GM12878 (cell line): ENCODE measurements at regions not wholly inside any gene's neighbourhood (a gene's known extent, or its start where the extent isn't known, plus 50 kb on each side); places are given as distances from the start of the nearest gene placed in this dataset.

Experiments used
- BCL11A ChIP-seq: IDR thresholded peaks from 2 replicates; pipeline ENCODE4 v1.6.1; 2011; ENCODE audit warnings: low read depth, low read length
- BRCA1 ChIP-seq: IDR thresholded peaks from 2 replicates; pipeline ENCODE4 v1.6.1; 2011; ENCODE audit warnings: low read depth, low read length, improper control_type of control experiment
- ETV6 ChIP-seq, 2 experiments: fragments of 450-650 bp in 1 of 2; IDR thresholded peaks in 1 of 2; conservative IDR thresholded peaks in 1 of 2; 2 replicates each; pipeline ENCODE4 v1.6.1; 2014; ENCODE audit warnings: antibody characterized with exemption in 1 of 2, borderline replicate concordance in 1 of 2, low read depth in 1 of 2, mild to moderate bottlenecking in 1 of 2, moderate library complexity in 1 of 2
- EZH2 ChIP-seq: IDR thresholded peaks from 2 replicates; pipeline ENCODE4 v1.6.1; 2012; ENCODE audit warnings: low read depth, mild to moderate bottlenecking, control low read depth, inconsistent platforms, low read length, borderline replicate concordance; ENCODE audit not compliant: control insufficient read depth
- FOS ChIP-seq: IDR thresholded peaks from 3 replicates; pipeline ENCODE4 v1.6.1; 2011; ENCODE audit warnings: borderline replicate concordance; ENCODE audit not compliant: insufficient read length; ENCODE audit errors: extremely low read depth
- HCFC1 ChIP-seq: fragments of 150-350 bp; IDR thresholded peaks from 2 replicates; pipeline ENCODE4 v1.6.1; 2014; ENCODE audit warnings: low read length
- HDAC6 ChIP-seq: fragments of 200-600 bp; sonication (generic); IDR thresholded peaks from one replicate; pipeline ENCODE4 v1.8.0; 2017; ENCODE audit warnings: antibody characterized with exemption; ENCODE audit not compliant: unreplicated experiment
- HSF1 ChIP-seq: fragments of 150-350 bp; IDR thresholded peaks from 2 replicates; pipeline ENCODE4 v1.6.1; 2014; ENCODE audit warnings: mild to moderate bottlenecking, low read depth, low read length
- IRF4 ChIP-seq: IDR thresholded peaks from 2 replicates; pipeline ENCODE4 v1.6.1; 2011; ENCODE audit warnings: low read depth, low read length
- MYC ChIP-seq: IDR thresholded peaks from 2 replicates; pipeline ENCODE4 v1.6.1; 2011; ENCODE audit warnings: mild to moderate bottlenecking, low read length, moderate library complexity, inconsistent platforms; ENCODE audit not compliant: insufficient read depth, insufficient replicate concordance, insufficient read length, severe bottlenecking
- NFXL1 ChIP-seq: fragments of 450-650 bp; IDR thresholded peaks from 2 replicates; pipeline ENCODE4 v1.6.1; 2017; ENCODE audit warnings: antibody characterized with exemption, mild to moderate bottlenecking, borderline replicate concordance
- NFYB ChIP-seq: IDR thresholded peaks from 2 replicates; pipeline ENCODE4 v1.6.1; 2011; ENCODE audit warnings: low read depth, mild to moderate bottlenecking, low read length, improper control_type of control experiment, moderate library complexity; ENCODE audit not compliant: insufficient read depth
- NKRF ChIP-seq: fragments of 450-650 bp; conservative IDR thresholded peaks from 2 replicates; pipeline ENCODE4 v1.6.1; 2017; ENCODE audit warnings: mild to moderate bottlenecking, moderate library complexity
- PML ChIP-seq: IDR thresholded peaks from 2 replicates; pipeline ENCODE4 v1.6.1; 2012; ENCODE audit warnings: low read length, inconsistent platforms
- RUNX3 ChIP-seq: IDR thresholded peaks from 2 replicates; pipeline ENCODE4 v1.6.1; 2012; ENCODE audit warnings: low read length, inconsistent platforms
- ZNF622 ChIP-seq: fragments of 450-650 bp; IDR thresholded peaks from 2 replicates; pipeline ENCODE4 v1.6.1; 2017; ENCODE audit warnings: mild to moderate bottlenecking, inconsistent platforms
- ZZZ3 ChIP-seq: IDR thresholded peaks from 2 replicates; pipeline ENCODE4 v1.6.1; 2011; ENCODE audit warnings: low read depth; ENCODE audit not compliant: control insufficient read depth, insufficient read length
- TF ChIP-seq, protein P1 (sequence below): fragments of 450-650 bp; IDR thresholded peaks from 2 replicates; pipeline ENCODE4 v1.6.1; 2018; ENCODE audit warnings: mild to moderate bottlenecking, low read depth, moderate library complexity; ENCODE audit not compliant: partially characterized antibody
- TF ChIP-seq, protein P2 (sequence below): fragments of 450-650 bp; IDR thresholded peaks from 2 replicates; pipeline ENCODE4 v1.6.1; 2017; ENCODE audit warnings: mild to moderate bottlenecking
- TF ChIP-seq, protein P3 (sequence below): fragments of 450-650 bp; IDR thresholded peaks from 2 replicates; pipeline ENCODE4 v1.6.1; 2017; ENCODE audit warnings: low read depth, mild to moderate bottlenecking, moderate library complexity

DNA sequence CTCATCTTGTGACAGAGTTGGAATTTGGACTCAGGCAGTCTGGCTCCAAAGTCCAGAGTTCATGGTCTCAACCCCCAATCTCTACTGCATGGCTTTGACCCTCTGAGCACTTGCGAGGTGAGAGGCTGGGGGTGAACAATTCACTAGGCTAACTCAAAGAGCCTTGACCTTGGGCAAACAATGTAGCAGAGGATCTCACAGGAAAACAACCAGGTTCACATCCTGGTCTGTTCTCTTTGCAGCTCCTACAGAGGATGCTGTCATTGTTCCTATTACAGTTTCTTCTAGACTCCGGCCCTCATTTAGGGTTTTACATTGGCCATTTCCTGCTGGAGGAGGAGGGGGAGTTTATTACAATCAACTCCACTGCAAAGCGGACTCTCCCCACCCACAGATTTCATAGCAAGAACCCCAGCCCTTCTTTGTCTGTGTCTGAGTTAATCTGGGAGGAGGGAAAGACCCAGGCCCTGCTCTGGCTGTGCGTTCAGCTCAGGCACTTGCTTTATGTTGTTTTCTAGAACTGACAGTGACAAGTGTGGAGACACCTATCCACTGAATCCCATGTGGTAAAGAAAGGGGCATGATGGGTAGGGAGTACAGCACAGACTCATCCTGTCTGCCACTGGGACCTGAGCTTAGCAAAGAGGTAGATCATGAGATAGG lies 101.6 kb downstream of the LBH start (continued):
- TF ChIP-seq PML, result peak; percentile 60; the same call in 1 of the 2 replicates
- peak; percentile 51; the same call in 1 of the 2 replicates for TF ChIP-seq BCL11A
- no peak for TF ChIP-seq NFYB
- TF ChIP-seq NFXL1, result no peak
- no peak for TF ChIP-seq EZH2
- TF ChIP-seq, protein P1, sequence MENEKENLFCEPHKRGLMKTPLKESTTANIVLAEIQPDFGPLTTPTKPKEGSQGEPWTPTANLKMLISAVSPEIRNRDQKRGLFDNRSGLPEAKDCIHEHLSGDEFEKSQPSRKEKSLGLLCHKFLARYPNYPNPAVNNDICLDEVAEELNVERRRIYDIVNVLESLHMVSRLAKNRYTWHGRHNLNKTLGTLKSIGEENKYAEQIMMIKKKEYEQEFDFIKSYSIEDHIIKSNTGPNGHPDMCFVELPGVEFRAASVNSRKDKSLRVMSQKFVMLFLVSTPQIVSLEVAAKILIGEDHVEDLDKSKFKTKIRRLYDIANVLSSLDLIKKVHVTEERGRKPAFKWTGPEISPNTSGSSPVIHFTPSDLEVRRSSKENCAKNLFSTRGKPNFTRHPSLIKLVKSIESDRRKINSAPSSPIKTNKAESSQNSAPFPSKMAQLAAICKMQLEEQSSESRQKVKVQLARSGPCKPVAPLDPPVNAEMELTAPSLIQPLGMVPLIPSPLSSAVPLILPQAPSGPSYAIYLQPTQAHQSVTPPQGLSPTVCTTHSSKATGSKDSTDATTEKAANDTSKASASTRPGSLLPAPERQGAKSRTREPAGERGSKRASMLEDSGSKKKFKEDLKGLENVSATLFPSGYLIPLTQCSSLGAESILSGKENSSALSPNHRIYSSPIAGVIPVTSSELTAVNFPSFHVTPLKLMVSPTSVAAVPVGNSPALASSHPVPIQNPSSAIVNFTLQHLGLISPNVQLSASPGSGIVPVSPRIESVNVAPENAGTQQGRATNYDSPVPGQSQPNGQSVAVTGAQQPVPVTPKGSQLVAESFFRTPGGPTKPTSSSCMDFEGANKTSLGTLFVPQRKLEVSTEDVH, result no peak
- peak in 1 of 2 experiments; percentile 64; a peak in 2 of 4 replicates for TF ChIP-seq ETV6 (conservative IDR thresholded peaks at IDR 0.05 in 1 of 2, IDR thresholded peaks at IDR 0.05 in 1 of 2; ENCODE audit: borderline replicate concordance in 1 of 2, low read depth in 1 of 2)
- TF ChIP-seq HCFC1, result no peak
- no peak for TF ChIP-seq ZNF622
- peak; percentile 60; the same call in 1 of the 2 replicates for TF ChIP-seq IRF4
- TF ChIP-seq FOS, result no peak
- TF ChIP-seq, protein P2, sequence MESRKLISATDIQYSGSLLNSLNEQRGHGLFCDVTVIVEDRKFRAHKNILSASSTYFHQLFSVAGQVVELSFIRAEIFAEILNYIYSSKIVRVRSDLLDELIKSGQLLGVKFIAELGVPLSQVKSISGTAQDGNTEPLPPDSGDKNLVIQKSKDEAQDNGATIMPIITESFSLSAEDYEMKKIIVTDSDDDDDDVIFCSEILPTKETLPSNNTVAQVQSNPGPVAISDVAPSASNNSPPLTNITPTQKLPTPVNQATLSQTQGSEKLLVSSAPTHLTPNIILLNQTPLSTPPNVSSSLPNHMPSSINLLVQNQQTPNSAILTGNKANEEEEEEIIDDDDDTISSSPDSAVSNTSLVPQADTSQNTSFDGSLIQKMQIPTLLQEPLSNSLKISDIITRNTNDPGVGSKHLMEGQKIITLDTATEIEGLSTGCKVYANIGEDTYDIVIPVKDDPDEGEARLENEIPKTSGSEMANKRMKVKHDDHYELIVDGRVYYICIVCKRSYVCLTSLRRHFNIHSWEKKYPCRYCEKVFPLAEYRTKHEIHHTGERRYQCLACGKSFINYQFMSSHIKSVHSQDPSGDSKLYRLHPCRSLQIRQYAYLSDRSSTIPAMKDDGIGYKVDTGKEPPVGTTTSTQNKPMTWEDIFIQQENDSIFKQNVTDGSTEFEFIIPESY, result no peak
- no peak for TF ChIP-seq HDAC6
- TF ChIP-seq, protein P3, sequence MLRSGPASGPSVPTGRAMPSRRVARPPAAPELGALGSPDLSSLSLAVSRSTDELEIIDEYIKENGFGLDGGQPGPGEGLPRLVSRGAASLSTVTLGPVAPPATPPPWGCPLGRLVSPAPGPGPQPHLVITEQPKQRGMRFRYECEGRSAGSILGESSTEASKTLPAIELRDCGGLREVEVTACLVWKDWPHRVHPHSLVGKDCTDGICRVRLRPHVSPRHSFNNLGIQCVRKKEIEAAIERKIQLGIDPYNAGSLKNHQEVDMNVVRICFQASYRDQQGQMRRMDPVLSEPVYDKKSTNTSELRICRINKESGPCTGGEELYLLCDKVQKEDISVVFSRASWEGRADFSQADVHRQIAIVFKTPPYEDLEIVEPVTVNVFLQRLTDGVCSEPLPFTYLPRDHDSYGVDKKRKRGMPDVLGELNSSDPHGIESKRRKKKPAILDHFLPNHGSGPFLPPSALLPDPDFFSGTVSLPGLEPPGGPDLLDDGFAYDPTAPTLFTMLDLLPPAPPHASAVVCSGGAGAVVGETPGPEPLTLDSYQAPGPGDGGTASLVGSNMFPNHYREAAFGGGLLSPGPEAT, result peak; percentile 71
- TF ChIP-seq RUNX3, result peak; percentile 76
- TF ChIP-seq BRCA1, result no peak
- no peak for TF ChIP-seq MYC
- TF ChIP-seq ZZZ3, result no peak
- TF ChIP-seq HSF1, result no peak
- TF ChIP-seq NKRF, result no peak
